GM23338 (cell line): ENCODE measurements at regions not wholly inside any gene's neighbourhood (a gene's known extent, or its start where the extent isn't known, plus 50 kb on each side); places are given as distances from the start of the nearest gene placed in this dataset.

Experiments used
- CREB1 ChIP-seq: fragments of 250-450 bp; sonication (Bioruptor Pico); IDR thresholded peaks from 2 replicates; pipeline ENCODE4 v1.5.0; 2020; ENCODE audit warnings: low read depth, mild to moderate bottlenecking, moderate library complexity
- EZH2 ChIP-seq: fragments of 200-600 bp; sonication (generic); IDR thresholded peaks from one replicate; pipeline ENCODE4 v1.8.0; 2017; ENCODE audit warnings: antibody characterized with exemption, mild to moderate bottlenecking, low read depth; ENCODE audit not compliant: unreplicated experiment
- EZH2phosphoT487 ChIP-seq: fragments of 200-600 bp; sonication (generic); IDR thresholded peaks from one replicate; pipeline ENCODE4 v1.8.1; 2018; ENCODE audit warnings: antibody characterized with exemption; ENCODE audit not compliant: unreplicated experiment
- JUNB ChIP-seq: IDR thresholded peaks from one replicate; pipeline ENCODE4 v1.6.1; 2016; ENCODE audit warnings: antibody characterized with exemption; ENCODE audit not compliant: unreplicated experiment
- POLR2AphosphoS5 ChIP-seq: IDR thresholded peaks from 2 replicates; pipeline ENCODE4 v1.6.1; 2016; ENCODE audit warnings: antibody characterized with exemption, low read depth
- STAT1 ChIP-seq: IDR thresholded peaks from one replicate; pipeline ENCODE4 v1.6.1; 2016; ENCODE audit warnings: antibody characterized with exemption; ENCODE audit not compliant: unreplicated experiment
- TF ChIP-seq, protein P1 (sequence below), 2 experiments: fragments of 200-600 bp in 1 of 2; sonication (generic) in 1 of 2; conservative IDR thresholded peaks; 2 replicates each; pipeline versions ENCODE4 v1.5.1 to v1.6.1; 2016 to 2017; ENCODE audit warnings: antibody characterized with exemption in 2 of 2, low read depth in 2 of 2, mild to moderate bottlenecking in 2 of 2, moderate library complexity in 1 of 2
- TF ChIP-seq, protein P2 (sequence below): IDR thresholded peaks from one replicate; pipeline ENCODE4 v1.6.1; 2018; ENCODE audit warnings: antibody characterized with exemption; ENCODE audit not compliant: unreplicated experiment
- TF ChIP-seq, protein P3 (sequence below): IDR thresholded peaks from 2 replicates; pipeline ENCODE4 v1.6.1; 2016; ENCODE audit warnings: antibody characterized with exemption
- TF ChIP-seq, protein P4 (sequence below): fragments of 250-450 bp; sonication (Bioruptor Pico); IDR thresholded peaks from 2 replicates; pipeline ENCODE4 v1.5.0; 2020; ENCODE audit warnings: mild to moderate bottlenecking, moderate library complexity

DNA sequence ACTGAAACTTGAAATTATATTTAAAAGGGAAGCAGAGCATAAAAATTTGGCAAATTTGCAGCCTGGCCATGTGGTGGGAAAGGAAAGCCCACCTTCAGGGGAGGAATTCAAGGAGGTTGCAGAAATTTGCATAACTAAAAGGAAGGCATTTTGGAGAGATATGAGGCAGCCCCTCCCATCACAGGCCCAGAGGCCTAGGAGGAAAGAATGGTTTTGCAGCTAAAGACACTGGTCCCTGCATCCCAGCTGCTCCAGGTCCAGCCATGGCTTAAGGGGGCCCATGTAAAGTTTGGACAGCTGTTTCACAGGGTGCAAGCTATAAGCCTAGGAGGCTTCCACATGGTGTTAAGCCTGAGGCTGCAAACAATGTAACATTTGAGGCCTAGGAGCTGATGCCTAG lies 212.5 kb downstream of the NNT start:
- TF ChIP-seq POLR2AphosphoS5 = no peak
- TF ChIP-seq, protein P1, sequence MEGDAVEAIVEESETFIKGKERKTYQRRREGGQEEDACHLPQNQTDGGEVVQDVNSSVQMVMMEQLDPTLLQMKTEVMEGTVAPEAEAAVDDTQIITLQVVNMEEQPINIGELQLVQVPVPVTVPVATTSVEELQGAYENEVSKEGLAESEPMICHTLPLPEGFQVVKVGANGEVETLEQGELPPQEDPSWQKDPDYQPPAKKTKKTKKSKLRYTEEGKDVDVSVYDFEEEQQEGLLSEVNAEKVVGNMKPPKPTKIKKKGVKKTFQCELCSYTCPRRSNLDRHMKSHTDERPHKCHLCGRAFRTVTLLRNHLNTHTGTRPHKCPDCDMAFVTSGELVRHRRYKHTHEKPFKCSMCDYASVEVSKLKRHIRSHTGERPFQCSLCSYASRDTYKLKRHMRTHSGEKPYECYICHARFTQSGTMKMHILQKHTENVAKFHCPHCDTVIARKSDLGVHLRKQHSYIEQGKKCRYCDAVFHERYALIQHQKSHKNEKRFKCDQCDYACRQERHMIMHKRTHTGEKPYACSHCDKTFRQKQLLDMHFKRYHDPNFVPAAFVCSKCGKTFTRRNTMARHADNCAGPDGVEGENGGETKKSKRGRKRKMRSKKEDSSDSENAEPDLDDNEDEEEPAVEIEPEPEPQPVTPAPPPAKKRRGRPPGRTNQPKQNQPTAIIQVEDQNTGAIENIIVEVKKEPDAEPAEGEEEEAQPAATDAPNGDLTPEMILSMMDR (conservative IDR thresholded peaks at IDR 0.05; ENCODE audit: low read depth in 2 of 2) = no peak
- no peak for TF ChIP-seq STAT1
- TF ChIP-seq EZH2 = no peak
- TF ChIP-seq, protein P2, sequence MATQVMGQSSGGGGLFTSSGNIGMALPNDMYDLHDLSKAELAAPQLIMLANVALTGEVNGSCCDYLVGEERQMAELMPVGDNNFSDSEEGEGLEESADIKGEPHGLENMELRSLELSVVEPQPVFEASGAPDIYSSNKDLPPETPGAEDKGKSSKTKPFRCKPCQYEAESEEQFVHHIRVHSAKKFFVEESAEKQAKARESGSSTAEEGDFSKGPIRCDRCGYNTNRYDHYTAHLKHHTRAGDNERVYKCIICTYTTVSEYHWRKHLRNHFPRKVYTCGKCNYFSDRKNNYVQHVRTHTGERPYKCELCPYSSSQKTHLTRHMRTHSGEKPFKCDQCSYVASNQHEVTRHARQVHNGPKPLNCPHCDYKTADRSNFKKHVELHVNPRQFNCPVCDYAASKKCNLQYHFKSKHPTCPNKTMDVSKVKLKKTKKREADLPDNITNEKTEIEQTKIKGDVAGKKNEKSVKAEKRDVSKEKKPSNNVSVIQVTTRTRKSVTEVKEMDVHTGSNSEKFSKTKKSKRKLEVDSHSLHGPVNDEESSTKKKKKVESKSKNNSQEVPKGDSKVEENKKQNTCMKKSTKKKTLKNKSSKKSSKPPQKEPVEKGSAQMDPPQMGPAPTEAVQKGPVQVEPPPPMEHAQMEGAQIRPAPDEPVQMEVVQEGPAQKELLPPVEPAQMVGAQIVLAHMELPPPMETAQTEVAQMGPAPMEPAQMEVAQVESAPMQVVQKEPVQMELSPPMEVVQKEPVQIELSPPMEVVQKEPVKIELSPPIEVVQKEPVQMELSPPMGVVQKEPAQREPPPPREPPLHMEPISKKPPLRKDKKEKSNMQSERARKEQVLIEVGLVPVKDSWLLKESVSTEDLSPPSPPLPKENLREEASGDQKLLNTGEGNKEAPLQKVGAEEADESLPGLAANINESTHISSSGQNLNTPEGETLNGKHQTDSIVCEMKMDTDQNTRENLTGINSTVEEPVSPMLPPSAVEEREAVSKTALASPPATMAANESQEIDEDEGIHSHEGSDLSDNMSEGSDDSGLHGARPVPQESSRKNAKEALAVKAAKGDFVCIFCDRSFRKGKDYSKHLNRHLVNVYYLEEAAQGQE = no peak
- TF ChIP-seq, protein P3, sequence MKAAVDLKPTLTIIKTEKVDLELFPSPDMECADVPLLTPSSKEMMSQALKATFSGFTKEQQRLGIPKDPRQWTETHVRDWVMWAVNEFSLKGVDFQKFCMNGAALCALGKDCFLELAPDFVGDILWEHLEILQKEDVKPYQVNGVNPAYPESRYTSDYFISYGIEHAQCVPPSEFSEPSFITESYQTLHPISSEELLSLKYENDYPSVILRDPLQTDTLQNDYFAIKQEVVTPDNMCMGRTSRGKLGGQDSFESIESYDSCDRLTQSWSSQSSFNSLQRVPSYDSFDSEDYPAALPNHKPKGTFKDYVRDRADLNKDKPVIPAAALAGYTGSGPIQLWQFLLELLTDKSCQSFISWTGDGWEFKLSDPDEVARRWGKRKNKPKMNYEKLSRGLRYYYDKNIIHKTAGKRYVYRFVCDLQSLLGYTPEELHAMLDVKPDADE = no peak
- TF ChIP-seq CREB1 (CRISPR knock-in tag) = no peak
- TF ChIP-seq EZH2phosphoT487 = no peak
- TF ChIP-seq, protein P4, sequence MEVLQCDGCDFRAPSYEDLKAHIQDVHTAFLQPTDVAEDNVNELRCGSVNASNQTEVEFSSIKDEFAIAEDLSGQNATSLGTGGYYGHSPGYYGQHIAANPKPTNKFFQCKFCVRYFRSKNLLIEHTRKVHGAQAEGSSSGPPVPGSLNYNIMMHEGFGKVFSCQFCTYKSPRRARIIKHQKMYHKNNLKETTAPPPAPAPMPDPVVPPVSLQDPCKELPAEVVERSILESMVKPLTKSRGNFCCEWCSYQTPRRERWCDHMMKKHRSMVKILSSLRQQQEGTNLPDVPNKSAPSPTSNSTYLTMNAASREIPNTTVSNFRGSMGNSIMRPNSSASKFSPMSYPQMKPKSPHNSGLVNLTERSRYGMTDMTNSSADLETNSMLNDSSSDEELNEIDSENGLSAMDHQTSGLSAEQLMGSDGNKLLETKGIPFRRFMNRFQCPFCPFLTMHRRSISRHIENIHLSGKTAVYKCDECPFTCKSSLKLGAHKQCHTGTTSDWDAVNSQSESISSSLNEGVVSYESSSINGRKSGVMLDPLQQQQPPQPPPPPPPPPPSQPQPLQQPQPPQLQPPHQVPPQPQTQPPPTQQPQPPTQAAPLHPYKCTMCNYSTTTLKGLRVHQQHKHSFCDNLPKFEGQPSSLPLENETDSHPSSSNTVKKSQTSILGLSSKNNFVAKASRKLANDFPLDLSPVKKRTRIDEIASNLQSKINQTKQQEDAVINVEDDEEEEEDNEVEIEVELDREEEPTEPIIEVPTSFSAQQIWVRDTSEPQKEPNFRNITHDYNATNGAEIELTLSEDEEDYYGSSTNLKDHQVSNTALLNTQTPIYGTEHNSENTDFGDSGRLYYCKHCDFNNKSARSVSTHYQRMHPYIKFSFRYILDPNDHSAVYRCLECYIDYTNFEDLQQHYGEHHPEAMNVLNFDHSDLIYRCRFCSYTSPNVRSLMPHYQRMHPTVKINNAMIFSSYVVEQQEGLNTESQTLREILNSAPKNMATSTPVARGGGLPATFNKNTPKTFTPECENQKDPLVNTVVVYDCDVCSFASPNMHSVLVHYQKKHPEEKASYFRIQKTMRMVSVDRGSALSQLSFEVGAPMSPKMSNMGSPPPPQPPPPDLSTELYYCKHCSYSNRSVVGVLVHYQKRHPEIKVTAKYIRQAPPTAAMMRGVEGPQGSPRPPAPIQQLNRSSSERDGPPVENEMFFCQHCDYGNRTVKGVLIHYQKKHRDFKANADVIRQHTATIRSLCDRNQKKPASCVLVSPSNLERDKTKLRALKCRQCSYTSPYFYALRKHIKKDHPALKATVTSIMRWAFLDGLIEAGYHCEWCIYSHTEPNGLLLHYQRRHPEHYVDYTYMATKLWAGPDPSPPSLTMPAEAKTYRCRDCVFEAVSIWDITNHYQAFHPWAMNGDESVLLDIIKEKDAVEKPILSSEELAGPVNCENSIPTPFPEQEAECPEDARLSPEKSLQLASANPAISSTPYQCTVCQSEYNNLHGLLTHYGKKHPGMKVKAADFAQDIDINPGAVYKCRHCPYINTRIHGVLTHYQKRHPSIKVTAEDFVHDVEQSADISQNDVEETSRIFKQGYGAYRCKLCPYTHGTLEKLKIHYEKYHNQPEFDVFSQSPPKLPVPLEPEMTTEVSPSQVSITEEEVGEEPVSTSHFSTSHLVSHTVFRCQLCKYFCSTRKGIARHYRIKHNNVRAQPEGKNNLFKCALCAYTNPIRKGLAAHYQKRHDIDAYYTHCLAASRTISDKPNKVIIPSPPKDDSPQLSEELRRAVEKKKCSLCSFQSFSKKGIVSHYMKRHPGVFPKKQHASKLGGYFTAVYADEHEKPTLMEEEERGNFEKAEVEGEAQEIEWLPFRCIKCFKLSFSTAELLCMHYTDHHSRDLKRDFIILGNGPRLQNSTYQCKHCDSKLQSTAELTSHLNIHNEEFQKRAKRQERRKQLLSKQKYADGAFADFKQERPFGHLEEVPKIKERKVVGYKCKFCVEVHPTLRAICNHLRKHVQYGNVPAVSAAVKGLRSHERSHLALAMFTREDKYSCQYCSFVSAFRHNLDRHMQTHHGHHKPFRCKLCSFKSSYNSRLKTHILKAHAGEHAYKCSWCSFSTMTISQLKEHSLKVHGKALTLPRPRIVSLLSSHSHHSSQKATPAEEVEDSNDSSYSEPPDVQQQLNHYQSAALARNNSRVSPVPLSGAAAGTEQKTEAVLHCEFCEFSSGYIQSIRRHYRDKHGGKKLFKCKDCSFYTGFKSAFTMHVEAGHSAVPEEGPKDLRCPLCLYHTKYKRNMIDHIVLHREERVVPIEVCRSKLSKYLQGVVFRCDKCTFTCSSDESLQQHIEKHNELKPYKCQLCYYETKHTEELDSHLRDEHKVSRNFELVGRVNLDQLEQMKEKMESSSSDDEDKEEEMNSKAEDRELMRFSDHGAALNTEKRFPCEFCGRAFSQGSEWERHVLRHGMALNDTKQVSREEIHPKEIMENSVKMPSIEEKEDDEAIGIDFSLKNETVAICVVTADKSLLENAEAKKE (CRISPR knock-in tag) = no peak
- TF ChIP-seq JUNB = no peak
